Body of pancreas (tissue), 4 donors: ENCODE measurements at regions not wholly inside any gene's neighbourhood (a gene's known extent, or its start where the extent isn't known, plus 50 kb on each side); places are given as distances from the start of the nearest gene placed in this dataset.

Experiments used
- CTCF ChIP-seq, 7 experiments: fragments of 450-650 bp in 4 of 7; fragments of 200-600 bp in 3 of 7; sonication (generic) in 3 of 7; IDR thresholded peaks; one replicate each; pipeline ENCODE4 v1.5.1; 2016 to 2019; ENCODE audit warnings: antibody characterized with exemption in 7 of 7
- POLR2A ChIP-seq, 3 donors: fragments of 450-650 bp; IDR thresholded peaks; one replicate each; pipeline ENCODE4 v1.6.1; 2016; ENCODE audit warnings: antibody characterized with exemption in 3 of 3, mild to moderate bottlenecking in 2 of 3

GRCh38 chr9:107080130-107080529 is 202.9 kb upstream of the RAD23B start:
- TF ChIP-seq CTCF (IDR thresholded peaks at IDR 0.05) (no peak), POLR2A (IDR thresholded peaks at IDR 0.05) (no peak)
